ENCODE measurements at regions not wholly inside any gene's neighbourhood (a gene's known extent, or its start where the extent isn't known, plus 50 kb on each side); places are given as distances from the start of the nearest gene placed in this dataset.

GRCh38 chr2:154640000-154640399, 58.5 kb upstream of the KCNJ3 start:
- no peak for TF ChIP-seq CTCF (IDR thresholded peaks at IDR 0.05; ENCODE audit: low read length)
- TF ChIP-seq EZH2 (IDR thresholded peaks at IDR 0.05; ENCODE audit: borderline replicate concordance, low read length) = no peak

All from OCI-LY1 (cell line).